ENCODE measurements at regions not wholly inside any gene's neighbourhood (a gene's known extent, or its start where the extent isn't known, plus 50 kb on each side); places are given as distances from the start of the nearest gene placed in this dataset.

- no peak for DNase-seq
These were observed 156.2 kb upstream of the SPAG17 start for GRCh38 chr1:118340928-118341910.

- DNase-seq: no peak
These were observed 154.5 kb upstream of the SPAG17 start for GRCh38 chr1:118339400-118340124.

- no peak for DNase-seq
These were observed 153.9 kb upstream of the SPAG17 start for GRCh38 chr1:118338936-118339335.

- DNase-seq: no peak
These were observed 152.3 kb upstream of the SPAG17 start for GRCh38 chr1:118337346-118337745.

GRCh38 chr1:118335331-118335732 lies 150.3 kb upstream of the SPAG17 start:
- peak; percentile 41 for DNase-seq

GRCh38 chr1:118334506-118334905 lies 149.5 kb upstream of the SPAG17 start:
- peak; percentile 17 for DNase-seq

- peak; percentile 89 for DNase-seq
These were observed 148.7 kb upstream of the SPAG17 start for GRCh38 chr1:118333601-118334210.

GRCh38 chr1:118326960-118327629 lies 142.1 kb upstream of the SPAG17 start:
- DNase-seq: no peak

- no peak for DNase-seq
These were observed 140.7 kb upstream of the SPAG17 start for GRCh38 chr1:118325550-118326225.

GRCh38 chr1:118323246-118323645 lies 138.2 kb upstream of the SPAG17 start:
- peak; percentile 59 for DNase-seq

- DNase-seq: no peak
These were observed 137.3 kb upstream of the SPAG17 start for GRCh38 chr1:118322331-118322730.

- DNase-seq: no peak
These were observed 136.8 kb upstream of the SPAG17 start for GRCh38 chr1:118321840-118322239.

GRCh38 chr1:118317842-118318614 lies 133.0 kb upstream of the SPAG17 start:
- DNase-seq: no peak

GRCh38 chr1:118306851-118307250 lies 121.8 kb upstream of the SPAG17 start:
- DNase-seq: peak; percentile 83

- peak; percentile 38 for DNase-seq
These were observed 119.8 kb upstream of the SPAG17 start for GRCh38 chr1:118304722-118305359.

- no peak for DNase-seq
These were observed 118.5 kb upstream of the SPAG17 start for GRCh38 chr1:118303534-118303933.

GRCh38 chr1:118303064-118303463 lies 118.0 kb upstream of the SPAG17 start:
- DNase-seq: no peak

GRCh38 chr1:118302145-118302544 lies 117.1 kb upstream of the SPAG17 start:
- no peak for DNase-seq

- DNase-seq: no peak
These were observed 115.8 kb upstream of the SPAG17 start for GRCh38 chr1:118300808-118301207.

- DNase-seq: no peak
These were observed 113.4 kb upstream of the SPAG17 start for GRCh38 chr1:118298397-118298796.
